Activated naive CD4-positive, alpha-beta T cell treated with anti-CD3 and anti-CD28 coated beads, Interleukin-2, amount 50 U/mL, for 16 hours (primary cell): ENCODE measurements at regions not wholly inside any gene's neighbourhood (a gene's known extent, or its start where the extent isn't known, plus 50 kb on each side); places are given as distances from the start of the nearest gene placed in this dataset.
"Not testable (repeated sequence)": the region's sequence is repeated elsewhere in the genome, so short reads cannot be mapped to it uniquely, and the experiment has no call there.

Experiments used
- DNase-seq: peaks from one replicate; pipeline ENCODE4 v3.0.0-alpha.2; 2020

- DNase-seq = no peak
Measured at GRCh38 chr4:138891631-138892031, 124.0 kb upstream of the NOCT start.

- no peak for DNase-seq
Measured at GRCh38 chr4:138890891-138891570, 124.5 kb upstream of the NOCT start.

GRCh38 chr4:138889216-138889615 is 126.4 kb upstream of the NOCT start:
- DNase-seq = no peak

- no peak for DNase-seq
Measured at GRCh38 chr4:138887741-138888140, 127.8 kb upstream of the NOCT start.

- no peak for DNase-seq
Measured at GRCh38 chr4:138887341-138887740, 128.2 kb upstream of the NOCT start.

GRCh38 chr4:138879757-138880156 is 135.8 kb upstream of the NOCT start:
- no peak for DNase-seq

GRCh38 chr4:138875891-138876608 is 139.5 kb upstream of the NOCT start:
- no peak for DNase-seq

GRCh38 chr4:138871555-138871875 is 144.1 kb upstream of the NOCT start:
- DNase-seq = no peak

GRCh38 chr4:138870737-138871554 is 144.6 kb upstream of the NOCT start:
- DNase-seq = peak; percentile 33

- no peak for DNase-seq
Measured at GRCh38 chr4:138869631-138870030, 145.9 kb upstream of the NOCT start.

- no peak for DNase-seq
Measured at GRCh38 chr4:138869165-138869564, 146.4 kb upstream of the NOCT start.

GRCh38 chr4:138868562-138868961 is 147.0 kb upstream of the NOCT start:
- DNase-seq = no peak

GRCh38 chr4:138867404-138867803 is 148.2 kb upstream of the NOCT start:
- no peak for DNase-seq

GRCh38 chr4:138866314-138866713 is 149.3 kb upstream of the NOCT start:
- DNase-seq = no peak

GRCh38 chr4:138865765-138866164 is 149.8 kb upstream of the NOCT start:
- no peak for DNase-seq

GRCh38 chr4:138864961-138865720 is 150.4 kb upstream of the NOCT start:
- DNase-seq = no peak

- DNase-seq = no peak
Measured at GRCh38 chr4:138863160-138863559, 152.4 kb upstream of the NOCT start.

GRCh38 chr4:138861135-138861534 is 154.4 kb upstream of the NOCT start:
- DNase-seq = no peak

- DNase-seq = not testable (repeated sequence)
Measured at GRCh38 chr4:138860357-138860756, 155.2 kb upstream of the NOCT start.

- DNase-seq = no peak
Measured at GRCh38 chr4:138859254-138859653, 156.3 kb upstream of the NOCT start.

- no peak for DNase-seq
Measured at GRCh38 chr4:138858419-138858818, 157.2 kb upstream of the NOCT start.

- DNase-seq = no peak
Measured at GRCh38 chr4:138857416-138857815, 158.2 kb upstream of the NOCT start.

- DNase-seq = no peak
Measured at GRCh38 chr4:138852681-138853080, 162.9 kb upstream of the NOCT start.
